Testis (tissue), 2 donors: ENCODE measurements at regions not wholly inside any gene's neighbourhood (a gene's known extent, or its start where the extent isn't known, plus 50 kb on each side); places are given as distances from the start of the nearest gene placed in this dataset.

Experiments
- DNase-seq: peaks from one replicate; pipeline ENCODE4 v3.0.0-alpha.2; 2019
- H3K27ac ChIP-seq, 2 donors: fragments of 200-600 bp; sonication (generic); one replicate each; pipeline ENCODE4 v1.5.1; 2019
- H3K27me3 ChIP-seq: fragments of 200-600 bp; sonication (generic); one replicate; pipeline ENCODE4 v1.5.1; 2019
- H3K36me3 ChIP-seq: fragments of 200-600 bp; sonication (generic); one replicate; pipeline ENCODE4 v1.5.1; 2017; ENCODE audit warnings: low read depth; ENCODE audit errors: missing control alignments
- H3K4me1 ChIP-seq: fragments of 200-600 bp; sonication (generic); one replicate; pipeline ENCODE4 v1.5.1; 2019
- H3K4me3 ChIP-seq, 2 donors: fragments of 200-600 bp; sonication (generic); one replicate each; pipeline ENCODE4 v1.5.1; 2017 to 2019
- H3K9me3 ChIP-seq: fragments of 200-600 bp; sonication (generic); one replicate; pipeline ENCODE4 v1.5.1; 2017
- CTCF ChIP-seq, 3 experiments: fragments of 450-650 bp in 2 of 3; fragments of 200-600 bp in 1 of 3; sonication (generic) in 1 of 3; IDR thresholded peaks; one replicate each; pipeline ENCODE4 v1.5.1; 2016 to 2019; ENCODE audit warnings: antibody characterized with exemption in 3 of 3, mild to moderate bottlenecking in 2 of 3, moderate library complexity in 1 of 3
- POLR2A ChIP-seq: fragments of 450-650 bp; IDR thresholded peaks from one replicate; pipeline ENCODE4 v1.6.1; 2017; ENCODE audit warnings: antibody characterized with exemption, mild to moderate bottlenecking, moderate library complexity
- WGBS, 2 donors: methylation state at CpG; one replicate each; pipeline ENCODE4 v1.1.5; 2018; 5-methylcytosine and 5-hydroxymethylcytosine counted together
- intact Hi-C: fragments of 100-400 bp; cut with DNase I; formaldehyde crosslinking; loops from one replicate; pipeline ENCODE4 v1.15.1; 2023; ENCODE audit warnings: low total_unique reads

GRCh38 chr6:2504495-2505064 lies 246.1 kb downstream of the MYLK4 start:
- TF ChIP-seq CTCF (IDR thresholded peaks at IDR 0.05) (no peak), POLR2A (no peak)
- 52 to 71% methylated on average over 1 of the region's 1 CpG for WGBS, 2 donors

GRCh38 chr6:2503816-2504494 lies 246.8 kb downstream of the MYLK4 start:
- Histone ChIP-seq H3K27me3 (no peaks in the 10 kb centered on the region), H3K9me3 (no peaks in the 10 kb centered on the region), H3K27ac (no peak overlapping the region), H3K4me3 (no peak overlapping the region), H3K36me3 (no peaks in the 10 kb centered on the region), H3K4me1 (no peaks in the 10 kb centered on the region)
- WGBS, 2 donors = 31 to 64% methylated on average over 5 of the region's 5 CpGs
- intact Hi-C loops = no loop called here
- no peak for TF ChIP-seq CTCF (IDR thresholded peaks at IDR 0.05)
- DNase-seq = no peak

More at GRCh38 chr6:2504495-2505064, 246.1 kb downstream of the MYLK4 start:
- H3K9me3 ChIP-seq = no peaks in the 10 kb centered on the region
- intact Hi-C loops = no loop called here
- H3K27ac ChIP-seq = no peak overlapping the region
- no peak for DNase-seq
- H3K27me3 ChIP-seq = no peaks in the 10 kb centered on the region
- H3K4me1 ChIP-seq = no peaks in the 10 kb centered on the region
- H3K36me3 ChIP-seq = no peaks in the 10 kb centered on the region
- no peak overlapping the region for H3K4me3 ChIP-seq

- TF ChIP-seq CTCF (IDR thresholded peaks at IDR 0.05) = no peak
- no peak for TF ChIP-seq POLR2A
- Histone ChIP-seq H3K27ac (no peak overlapping the region), H3K36me3 (no peaks in the 10 kb centered on the region), H3K4me1 (no peaks in the 10 kb centered on the region), H3K27me3 (no peaks in the 10 kb centered on the region), H3K9me3 (no peaks in the 10 kb centered on the region), H3K4me3 (no peak overlapping the region)
- intact Hi-C loops = no loop called here
- DNase-seq = no peak
- 58 to 61% methylated on average over 10 of the region's 10 CpGs for WGBS, 2 donors
Measured at GRCh38 chr6:2502998-2503674, 247.6 kb downstream of the MYLK4 start.

GRCh38 chr6:2502096-2502997 lies 248.4 kb downstream of the MYLK4 start:
- H3K27ac ChIP-seq = no peak overlapping the region
- no peak for DNase-seq
- TF ChIP-seq CTCF (IDR thresholded peaks at IDR 0.05) (no peak), POLR2A (no peak)
- no peaks in the 10 kb centered on the region for H3K9me3 ChIP-seq
- H3K4me3 ChIP-seq = no peak overlapping the region
- 78 to 79% methylated on average over 17 to 18 of the region's 18 CpGs for WGBS, 2 donors
- H3K36me3 ChIP-seq = no peaks in the 10 kb centered on the region
- H3K4me1 ChIP-seq = no peaks in the 10 kb centered on the region
- H3K27me3 ChIP-seq = no peaks in the 10 kb centered on the region
- intact Hi-C loops = no loop called here
